ENCODE measurements at regions not wholly inside any gene's neighbourhood (a gene's known extent, or its start where the extent isn't known, plus 50 kb on each side); places are given as distances from the start of the nearest gene placed in this dataset.

GRCh38 chr16:17691106-17691898 lies 220.5 kb upstream of the XYLT1 start:
- Histone ChIP-seq H3K4me3 (ENCODE audit: low read depth, low read length) (no peak overlapping the region), H3K27ac (ENCODE audit: extremely low read depth, low read depth, low read length) (no peak overlapping the region), H3K4me1 (ENCODE audit: control insufficient read depth, insufficient read depth, low read length) (no peaks in the 10 kb centered on the region), H3K36me3 (ENCODE audit: control insufficient read depth in 2 of 2, insufficient read depth in 1 of 2, low read length in 2 of 2) (no peaks in the 10 kb centered on the region), H3K9me3 (ENCODE audit: control insufficient read depth, insufficient read depth, low read depth, low read length) (no peaks in the 10 kb centered on the region)
- POLR2A ChIA-PET: no interaction called here
- TF ChIP-seq ZNF513 (tag by site-specific recombination; IDR thresholded peaks at IDR 0.05) (no peak), ZNF174 (tag by site-specific recombination; IDR thresholded peaks at IDR 0.05) (no peak), GLI2 (tag by site-specific recombination; IDR thresholded peaks at IDR 0.05; ENCODE audit: borderline replicate concordance, low read depth) (no peak), ZNF792 (tag by site-specific recombination; IDR thresholded peaks at IDR 0.05) (no peak)
- CTCF ChIA-PET: interaction anchor here (0.7 kb wide), 1 partner anchor 733 kb away, joined by 7 read pairs; no protein-coding TSS in a partner anchor

- H3K36me3 ChIP-seq (ENCODE audit: control insufficient read depth in 2 of 2, insufficient read depth in 1 of 2, low read length in 2 of 2): no peaks in the 10 kb centered on the region
- H3K9me3 ChIP-seq (ENCODE audit: control insufficient read depth, insufficient read depth, low read depth, low read length): no peaks in the 10 kb centered on the region
- ChIA-PET POLR2A (no interaction called here), CTCF (no interaction called here)
- H3K4me3 ChIP-seq (ENCODE audit: low read depth, low read length): no peak overlapping the region
- TF ChIP-seq ZSCAN18 (tag by site-specific recombination; IDR thresholded peaks at IDR 0.05) (no peak), ZFHX2 (tag by site-specific recombination; conservative IDR thresholded peaks at IDR 0.05) (no peak), ZNF707 (tag by site-specific recombination; IDR thresholded peaks at IDR 0.05) (no peak), ZNF555 (tag by site-specific recombination; conservative IDR thresholded peaks at IDR 0.05) (no peak), ZNF560 (tag by site-specific recombination; IDR thresholded peaks at IDR 0.05; ENCODE audit: borderline replicate concordance) (no peak), ZNF747 (tag by site-specific recombination; IDR thresholded peaks at IDR 0.05) (no peak), ZNF174 (tag by site-specific recombination; IDR thresholded peaks at IDR 0.05) (no peak), SP2 (tag by site-specific recombination; IDR thresholded peaks at IDR 0.05) (no peak), ZNF701 (tag by site-specific recombination; IDR thresholded peaks at IDR 0.05) (no peak), ZSCAN5A (tag by site-specific recombination; IDR thresholded peaks at IDR 0.05) (no peak), ZNF514 (tag by site-specific recombination; IDR thresholded peaks at IDR 0.05) (no peak), INSM2 (tag by site-specific recombination; IDR thresholded peaks at IDR 0.05) (no peak), KLF8 (tag by site-specific recombination; IDR thresholded peaks at IDR 0.05) (no peak), ZNF394 (tag by site-specific recombination; IDR thresholded peaks at IDR 0.05; ENCODE audit: borderline replicate concordance) (no peak)
- TF ChIP-seq, protein P1, sequence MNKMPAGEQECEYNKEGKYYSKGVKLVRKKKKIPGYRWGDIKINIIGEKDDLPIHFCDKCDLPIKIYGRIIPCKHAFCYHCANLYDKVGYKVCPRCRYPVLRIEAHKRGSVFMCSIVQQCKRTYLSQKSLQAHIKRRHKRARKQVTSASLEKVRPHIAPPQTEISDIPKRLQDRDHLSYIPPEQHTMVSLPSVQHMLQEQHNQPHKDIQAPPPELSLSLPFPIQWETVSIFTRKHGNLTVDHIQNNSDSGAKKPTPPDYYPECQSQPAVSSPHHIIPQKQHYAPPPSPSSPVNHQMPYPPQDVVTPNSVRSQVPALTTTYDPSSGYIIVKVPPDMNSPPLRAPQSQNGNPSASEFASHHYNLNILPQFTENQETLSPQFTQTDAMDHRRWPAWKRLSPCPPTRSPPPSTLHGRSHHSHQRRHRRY (tag by site-specific recombination; IDR thresholded peaks at IDR 0.05): no peak
- no peak overlapping the region for H3K27ac ChIP-seq (ENCODE audit: extremely low read depth, low read depth, low read length)
- H3K4me1 ChIP-seq (ENCODE audit: control insufficient read depth, insufficient read depth, low read length): no peaks in the 10 kb centered on the region
Measured at GRCh38 chr16:17685447-17685846, 214.7 kb upstream of the XYLT1 start.
